ENCODE measurements at regions not wholly inside any gene's neighbourhood (a gene's known extent, or its start where the extent isn't known, plus 50 kb on each side); places are given as distances from the start of the nearest gene placed in this dataset.

DNA sequence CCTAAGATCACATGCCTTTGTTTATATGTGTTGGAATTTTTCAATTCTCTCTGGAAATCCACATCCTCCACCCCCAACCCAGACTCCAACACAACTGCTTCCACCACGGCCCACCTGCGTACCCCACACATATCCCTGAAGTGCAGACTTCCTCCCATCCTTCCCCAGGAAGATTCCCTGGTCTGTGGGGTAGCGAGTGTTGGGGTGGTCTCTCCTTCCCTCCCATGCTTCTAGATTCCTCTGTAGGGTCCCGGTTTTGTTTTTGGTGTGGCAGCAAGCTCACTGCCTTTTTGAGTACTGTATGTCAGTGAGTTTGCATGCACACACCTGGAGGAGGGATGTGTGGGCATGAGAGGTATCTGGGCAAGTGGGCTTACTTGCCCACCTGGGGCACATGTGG lies 127.6 kb downstream of the MRPL14 start:
- no peak for TF ChIP-seq POLR2A (IDR thresholded peaks at IDR 0.05; ENCODE audit: low read depth, low read length)
- TF ChIP-seq TCF12 (IDR thresholded peaks at IDR 0.05; ENCODE audit: low read depth, low read length): no peak
- TF ChIP-seq, protein P1, sequence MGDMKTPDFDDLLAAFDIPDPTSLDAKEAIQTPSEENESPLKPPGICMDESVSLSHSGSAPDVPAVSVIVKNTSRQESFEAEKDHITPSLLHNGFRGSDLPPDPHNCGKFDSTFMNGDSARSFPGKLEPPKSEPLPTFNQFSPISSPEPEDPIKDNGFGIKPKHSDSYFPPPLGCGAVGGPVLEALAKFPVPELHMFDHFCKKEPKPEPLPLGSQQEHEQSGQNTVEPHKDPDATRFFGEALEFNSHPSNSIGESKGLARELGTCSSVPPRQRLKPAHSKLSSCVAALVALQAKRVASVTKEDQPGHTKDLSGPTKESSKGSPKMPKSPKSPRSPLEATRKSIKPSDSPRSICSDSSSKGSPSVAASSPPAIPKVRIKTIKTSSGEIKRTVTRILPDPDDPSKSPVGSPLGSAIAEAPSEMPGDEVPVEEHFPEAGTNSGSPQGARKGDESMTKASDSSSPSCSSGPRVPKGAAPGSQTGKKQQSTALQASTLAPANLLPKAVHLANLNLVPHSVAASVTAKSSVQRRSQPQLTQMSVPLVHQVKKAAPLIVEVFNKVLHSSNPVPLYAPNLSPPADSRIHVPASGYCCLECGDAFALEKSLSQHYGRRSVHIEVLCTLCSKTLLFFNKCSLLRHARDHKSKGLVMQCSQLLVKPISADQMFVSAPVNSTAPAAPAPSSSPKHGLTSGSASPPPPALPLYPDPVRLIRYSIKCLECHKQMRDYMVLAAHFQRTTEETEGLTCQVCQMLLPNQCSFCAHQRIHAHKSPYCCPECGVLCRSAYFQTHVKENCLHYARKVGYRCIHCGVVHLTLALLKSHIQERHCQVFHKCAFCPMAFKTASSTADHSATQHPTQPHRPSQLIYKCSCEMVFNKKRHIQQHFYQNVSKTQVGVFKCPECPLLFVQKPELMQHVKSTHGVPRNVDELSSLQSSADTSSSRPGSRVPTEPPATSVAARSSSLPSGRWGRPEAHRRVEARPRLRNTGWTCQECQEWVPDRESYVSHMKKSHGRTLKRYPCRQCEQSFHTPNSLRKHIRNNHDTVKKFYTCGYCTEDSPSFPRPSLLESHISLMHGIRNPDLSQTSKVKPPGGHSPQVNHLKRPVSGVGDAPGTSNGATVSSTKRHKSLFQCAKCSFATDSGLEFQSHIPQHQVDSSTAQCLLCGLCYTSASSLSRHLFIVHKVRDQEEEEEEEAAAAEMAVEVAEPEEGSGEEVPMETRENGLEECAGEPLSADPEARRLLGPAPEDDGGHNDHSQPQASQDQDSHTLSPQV (IDR thresholded peaks at IDR 0.05): no peak
- TF ChIP-seq POLR2AphosphoS5 (IDR thresholded peaks at IDR 0.05; ENCODE audit: low read length): no peak
- TF ChIP-seq ZNF384 (IDR thresholded peaks at IDR 0.05; ENCODE audit: borderline replicate concordance, low read depth, low read length): no peak
- TF ChIP-seq FOXK2 (IDR thresholded peaks at IDR 0.05): no peak
- TF ChIP-seq SMC3 (IDR thresholded peaks at IDR 0.05; ENCODE audit: borderline replicate concordance, low read length): no peak
- TF ChIP-seq TARDBP (IDR thresholded peaks at IDR 0.05; ENCODE audit: borderline replicate concordance): no peak
- TF ChIP-seq, protein P2, sequence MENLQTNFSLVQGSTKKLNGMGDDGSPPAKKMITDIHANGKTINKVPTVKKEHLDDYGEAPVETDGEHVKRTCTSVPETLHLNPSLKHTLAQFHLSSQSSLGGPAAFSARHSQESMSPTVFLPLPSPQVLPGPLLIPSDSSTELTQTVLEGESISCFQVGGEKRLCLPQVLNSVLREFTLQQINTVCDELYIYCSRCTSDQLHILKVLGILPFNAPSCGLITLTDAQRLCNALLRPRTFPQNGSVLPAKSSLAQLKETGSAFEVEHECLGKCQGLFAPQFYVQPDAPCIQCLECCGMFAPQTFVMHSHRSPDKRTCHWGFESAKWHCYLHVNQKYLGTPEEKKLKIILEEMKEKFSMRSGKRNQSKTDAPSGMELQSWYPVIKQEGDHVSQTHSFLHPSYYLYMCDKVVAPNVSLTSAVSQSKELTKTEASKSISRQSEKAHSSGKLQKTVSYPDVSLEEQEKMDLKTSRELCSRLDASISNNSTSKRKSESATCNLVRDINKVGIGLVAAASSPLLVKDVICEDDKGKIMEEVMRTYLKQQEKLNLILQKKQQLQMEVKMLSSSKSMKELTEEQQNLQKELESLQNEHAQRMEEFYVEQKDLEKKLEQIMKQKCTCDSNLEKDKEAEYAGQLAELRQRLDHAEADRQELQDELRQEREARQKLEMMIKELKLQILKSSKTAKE (IDR thresholded peaks at IDR 0.05; ENCODE audit: low read depth, poor library complexity, severe bottlenecking): no peak
- TF ChIP-seq, protein P3, sequence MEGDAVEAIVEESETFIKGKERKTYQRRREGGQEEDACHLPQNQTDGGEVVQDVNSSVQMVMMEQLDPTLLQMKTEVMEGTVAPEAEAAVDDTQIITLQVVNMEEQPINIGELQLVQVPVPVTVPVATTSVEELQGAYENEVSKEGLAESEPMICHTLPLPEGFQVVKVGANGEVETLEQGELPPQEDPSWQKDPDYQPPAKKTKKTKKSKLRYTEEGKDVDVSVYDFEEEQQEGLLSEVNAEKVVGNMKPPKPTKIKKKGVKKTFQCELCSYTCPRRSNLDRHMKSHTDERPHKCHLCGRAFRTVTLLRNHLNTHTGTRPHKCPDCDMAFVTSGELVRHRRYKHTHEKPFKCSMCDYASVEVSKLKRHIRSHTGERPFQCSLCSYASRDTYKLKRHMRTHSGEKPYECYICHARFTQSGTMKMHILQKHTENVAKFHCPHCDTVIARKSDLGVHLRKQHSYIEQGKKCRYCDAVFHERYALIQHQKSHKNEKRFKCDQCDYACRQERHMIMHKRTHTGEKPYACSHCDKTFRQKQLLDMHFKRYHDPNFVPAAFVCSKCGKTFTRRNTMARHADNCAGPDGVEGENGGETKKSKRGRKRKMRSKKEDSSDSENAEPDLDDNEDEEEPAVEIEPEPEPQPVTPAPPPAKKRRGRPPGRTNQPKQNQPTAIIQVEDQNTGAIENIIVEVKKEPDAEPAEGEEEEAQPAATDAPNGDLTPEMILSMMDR (IDR thresholded peaks at IDR 0.05 in 2 of 3, conservative IDR thresholded peaks at IDR 0.05 in 1 of 3; ENCODE audit: control insufficient read depth in 2 of 3, extremely low read depth in 1 of 3, insufficient read depth in 1 of 3, low read depth in 3 of 3, low read length in 3 of 3): no peak
